Mucosa of stomach (tissue), 1 donor: ENCODE measurements at regions not wholly inside any gene's neighbourhood (a gene's known extent, or its start where the extent isn't known, plus 50 kb on each side); places are given as distances from the start of the nearest gene placed in this dataset.
"Not testable (repeated sequence)": the region's sequence is repeated elsewhere in the genome, so short reads cannot be mapped to it uniquely, and the experiment has no call there.

Experiments
- H3K27me3 ChIP-seq: one replicate; pipeline ENCODE4 v1.7.0; 2013; ENCODE audit warnings: mild to moderate bottlenecking, low read length; ENCODE audit not compliant: control insufficient read depth, insufficient read depth
- H3K36me3 ChIP-seq: one replicate; pipeline ENCODE4 v1.7.0; 2013; ENCODE audit warnings: low read length; ENCODE audit not compliant: control insufficient read depth, insufficient read depth
- H3K4me1 ChIP-seq: one replicate; pipeline ENCODE4 v1.7.0; 2013; ENCODE audit warnings: mild to moderate bottlenecking, low read length; ENCODE audit not compliant: control insufficient read depth, insufficient read depth
- H3K4me3 ChIP-seq: one replicate; pipeline ENCODE4 v1.7.0; 2013; ENCODE audit warnings: low read length
- H3K9ac ChIP-seq: one replicate; pipeline ENCODE4 v1.7.0; 2013; ENCODE audit warnings: mild to moderate bottlenecking, low read length, moderate library complexity
- H3K9me3 ChIP-seq: one replicate; pipeline ENCODE4 v1.7.0; 2013; ENCODE audit warnings: mild to moderate bottlenecking, low read length, moderate library complexity; ENCODE audit not compliant: control insufficient read depth
- donor health status: Pancreatic carcinoma.

- H3K4me1 ChIP-seq = peaks cover 4% of the 10 kb centered on the region
- H3K27me3 ChIP-seq = no peaks in the 10 kb centered on the region
- no peak overlapping the region for H3K4me3 ChIP-seq
- H3K9ac ChIP-seq = no peak overlapping the region
- H3K9me3 ChIP-seq = no peaks in the 10 kb centered on the region
- no peaks in the 10 kb centered on the region for H3K36me3 ChIP-seq
Observed at GRCh38 chr1:244297087-244297486, 154.6 kb downstream of the ADSS2 start.

- H3K27me3 ChIP-seq = no peaks in the 10 kb centered on the region
- H3K9ac ChIP-seq = no peak overlapping the region
- no peaks in the 10 kb centered on the region for H3K36me3 ChIP-seq
- no peak overlapping the region for H3K4me3 ChIP-seq
- peaks cover 4% of the 10 kb centered on the region for H3K4me1 ChIP-seq
- H3K9me3 ChIP-seq = no peaks in the 10 kb centered on the region
Observed at GRCh38 chr1:244297616-244298015, 154.1 kb downstream of the ADSS2 start.

- not testable (repeated sequence) for H3K9me3 ChIP-seq, H3K4me3 ChIP-seq, H3K36me3 ChIP-seq, H3K27me3 ChIP-seq
- Histone ChIP-seq H3K4me1 (peaks cover 16% of the 10 kb centered on the region), H3K9ac (peak overlapping the region; percentile 64)
Observed at GRCh38 chr1:244300029-244300375, 151.7 kb downstream of the ADSS2 start.

GRCh38 chr1:244301595-244302130, 150.0 kb downstream of the ADSS2 start:
- H3K27me3 ChIP-seq = no peaks in the 10 kb centered on the region
- H3K4me1 ChIP-seq = peaks cover 16% of the 10 kb centered on the region
- H3K9me3 ChIP-seq = no peaks in the 10 kb centered on the region
- no peak overlapping the region for H3K9ac ChIP-seq
- no peak overlapping the region for H3K4me3 ChIP-seq
- H3K36me3 ChIP-seq = no peaks in the 10 kb centered on the region

- H3K4me1 ChIP-seq = peaks cover 16% of the 10 kb centered on the region
- H3K9me3 ChIP-seq = no peaks in the 10 kb centered on the region
- H3K27me3 ChIP-seq = no peaks in the 10 kb centered on the region
- H3K9ac ChIP-seq = no peak overlapping the region
- H3K36me3 ChIP-seq = no peaks in the 10 kb centered on the region
- no peak overlapping the region for H3K4me3 ChIP-seq
Observed at GRCh38 chr1:244302876-244303609, 148.7 kb downstream of the ADSS2 start.

- no peaks in the 10 kb centered on the region for H3K36me3 ChIP-seq
- H3K27me3 ChIP-seq = no peaks in the 10 kb centered on the region
- H3K9me3 ChIP-seq = no peaks in the 10 kb centered on the region
- H3K4me3 ChIP-seq = no peak overlapping the region
- peaks cover 16% of the 10 kb centered on the region for H3K4me1 ChIP-seq
- no peak overlapping the region for H3K9ac ChIP-seq
Observed at GRCh38 chr1:244303610-244303969, 148.1 kb downstream of the ADSS2 start.

GRCh38 chr1:244304156-244304555, 147.6 kb downstream of the ADSS2 start:
- peaks cover 16% of the 10 kb centered on the region for H3K4me1 ChIP-seq
- no peaks in the 10 kb centered on the region for H3K27me3 ChIP-seq
- no peaks in the 10 kb centered on the region for H3K9me3 ChIP-seq
- H3K4me3 ChIP-seq = no peak overlapping the region
- no peaks in the 10 kb centered on the region for H3K36me3 ChIP-seq
- H3K9ac ChIP-seq = no peak overlapping the region

GRCh38 chr1:244304656-244305055, 147.1 kb downstream of the ADSS2 start:
- Histone ChIP-seq H3K4me3 (no peak overlapping the region), H3K9me3 (no peaks in the 10 kb centered on the region), H3K9ac (no peak overlapping the region), H3K36me3 (no peaks in the 10 kb centered on the region), H3K27me3 (no peaks in the 10 kb centered on the region), H3K4me1 (peaks cover 13% of the 10 kb centered on the region)

- H3K36me3 ChIP-seq = no peaks in the 10 kb centered on the region
- H3K27me3 ChIP-seq = no peaks in the 10 kb centered on the region
- H3K9ac ChIP-seq = no peak overlapping the region
- no peak overlapping the region for H3K4me3 ChIP-seq
- H3K4me1 ChIP-seq = peaks cover 13% of the 10 kb centered on the region
- no peaks in the 10 kb centered on the region for H3K9me3 ChIP-seq
Observed at GRCh38 chr1:244305776-244306341, 145.8 kb downstream of the ADSS2 start.

GRCh38 chr1:244306544-244306943, 145.2 kb downstream of the ADSS2 start:
- H3K9ac ChIP-seq = no peak overlapping the region
- peaks cover 13% of the 10 kb centered on the region for H3K4me1 ChIP-seq
- no peaks in the 10 kb centered on the region for H3K27me3 ChIP-seq
- H3K4me3 ChIP-seq = no peak overlapping the region
- H3K36me3 ChIP-seq = no peaks in the 10 kb centered on the region
- H3K9me3 ChIP-seq = no peaks in the 10 kb centered on the region

GRCh38 chr1:244309191-244309590, 142.5 kb downstream of the ADSS2 start:
- not testable (repeated sequence) for H3K9me3 ChIP-seq, H3K9ac ChIP-seq, H3K36me3 ChIP-seq, H3K27me3 ChIP-seq, H3K4me3 ChIP-seq, H3K4me1 ChIP-seq

GRCh38 chr1:244311784-244312532, 139.8 kb downstream of the ADSS2 start:
- Histone ChIP-seq H3K9ac (no peak overlapping the region), H3K9me3 (no peaks in the 10 kb centered on the region)

More at GRCh38 chr1:244311784-244312532, 139.8 kb downstream of the ADSS2 start:
- Histone ChIP-seq H3K27me3 (no peaks in the 10 kb centered on the region), H3K4me3 (no peak overlapping the region), H3K4me1 (no peaks in the 10 kb centered on the region), H3K36me3 (no peaks in the 10 kb centered on the region)
